DOHH2 (cell line): ENCODE measurements at regions not wholly inside any gene's neighbourhood (a gene's known extent, or its start where the extent isn't known, plus 50 kb on each side); places are given as distances from the start of the nearest gene placed in this dataset.

Experiments used
- H3F3A ChIP-seq: fragments of 200-600 bp; sonication (generic), shearing (Covaris generic); 2 replicates; pipeline ENCODE4 v1.6.0; 2016; ENCODE audit warnings: antibody characterized with exemption, mild to moderate bottlenecking; ENCODE audit not compliant: control insufficient read depth, insufficient read depth
- H3K27ac ChIP-seq: fragments of 200-600 bp; sonication (generic); 2 replicates; pipeline ENCODE4 v1.5.1; 2014; ENCODE audit warnings: low read depth, mild to moderate bottlenecking, low read length, moderate library complexity
- H3K27me3 ChIP-seq: fragments of 200-600 bp; sonication (generic); 2 replicates; pipeline ENCODE4 v1.6.1; 2014; ENCODE audit warnings: mild to moderate bottlenecking, low read length, mixed read lengths; ENCODE audit not compliant: control insufficient read depth
- H3K36me3 ChIP-seq: fragments of 200-600 bp; sonication (generic); 2 replicates; pipeline ENCODE4 v1.6.1; 2014; ENCODE audit warnings: mild to moderate bottlenecking, low read length, moderate library complexity, mixed read lengths; ENCODE audit not compliant: control insufficient read depth
- H3K4me1 ChIP-seq: fragments of 200-600 bp; sonication (generic); 2 replicates; pipeline ENCODE4 v1.6.1; 2014; ENCODE audit warnings: mild to moderate bottlenecking, low read length, mixed read lengths; ENCODE audit not compliant: control insufficient read depth
- H3K4me2 ChIP-seq: fragments of 200-600 bp; sonication (generic); 2 replicates; pipeline ENCODE4 v1.6.0; 2014; ENCODE audit warnings: mild to moderate bottlenecking, low read length, moderate library complexity
- H3K4me3 ChIP-seq: fragments of 200-600 bp; sonication (generic); 2 replicates; pipeline ENCODE4 v1.5.1; 2014; ENCODE audit warnings: mild to moderate bottlenecking, low read length, mixed read lengths
- H3K79me2 ChIP-seq: fragments of 200-600 bp; sonication (generic); 2 replicates; pipeline ENCODE4 v1.6.1; 2014; ENCODE audit warnings: mild to moderate bottlenecking, low read length, mixed read lengths; ENCODE audit not compliant: control insufficient read depth
- H3K9me2 ChIP-seq: fragments of 200-600 bp; sonication (generic); replicated peaks from 2 replicates; pipeline ENCODE4 v1.6.1; 2014; ENCODE audit warnings: mild to moderate bottlenecking, low read length, mixed read lengths; ENCODE audit not compliant: control insufficient read depth
- H3K9me3 ChIP-seq: fragments of 200-600 bp; sonication (generic); 2 replicates; pipeline ENCODE4 v1.6.1; 2014; ENCODE audit warnings: antibody characterized with exemption, low read length, mixed read lengths; ENCODE audit not compliant: control insufficient read depth, insufficient read depth
- H4K20me1 ChIP-seq: fragments of 200-600 bp; sonication (generic); 2 replicates; pipeline ENCODE4 v1.6.0; 2014; ENCODE audit warnings: low read depth, mild to moderate bottlenecking, antibody characterized with exemption, low read length, moderate library complexity; ENCODE audit not compliant: control insufficient read depth, insufficient read depth
- EZH2phosphoT487 ChIP-seq: fragments of 200-600 bp; sonication (generic); IDR thresholded peaks from 2 replicates; pipeline ENCODE4 v1.6.1; 2017; ENCODE audit warnings: borderline replicate concordance, mild to moderate bottlenecking, antibody characterized with exemption, low read length, moderate library complexity, mixed read lengths
- TF ChIP-seq, protein P1 (sequence below): fragments of 200-600 bp; sonication (generic); IDR thresholded peaks from one replicate; pipeline ENCODE4 v1.5.1; 2014; ENCODE audit warnings: antibody characterized with exemption, mild to moderate bottlenecking, low read depth, low read length; ENCODE audit not compliant: poor library complexity, severe bottlenecking

GRCh38 chr1:229059671-229060539 is 211.0 kb upstream of the RAB4A start:
- H3K27me3 ChIP-seq, result peaks cover 4% of the 10 kb centered on the region
- H3K4me3 ChIP-seq, result no peak overlapping the region
- TF ChIP-seq, protein P1, sequence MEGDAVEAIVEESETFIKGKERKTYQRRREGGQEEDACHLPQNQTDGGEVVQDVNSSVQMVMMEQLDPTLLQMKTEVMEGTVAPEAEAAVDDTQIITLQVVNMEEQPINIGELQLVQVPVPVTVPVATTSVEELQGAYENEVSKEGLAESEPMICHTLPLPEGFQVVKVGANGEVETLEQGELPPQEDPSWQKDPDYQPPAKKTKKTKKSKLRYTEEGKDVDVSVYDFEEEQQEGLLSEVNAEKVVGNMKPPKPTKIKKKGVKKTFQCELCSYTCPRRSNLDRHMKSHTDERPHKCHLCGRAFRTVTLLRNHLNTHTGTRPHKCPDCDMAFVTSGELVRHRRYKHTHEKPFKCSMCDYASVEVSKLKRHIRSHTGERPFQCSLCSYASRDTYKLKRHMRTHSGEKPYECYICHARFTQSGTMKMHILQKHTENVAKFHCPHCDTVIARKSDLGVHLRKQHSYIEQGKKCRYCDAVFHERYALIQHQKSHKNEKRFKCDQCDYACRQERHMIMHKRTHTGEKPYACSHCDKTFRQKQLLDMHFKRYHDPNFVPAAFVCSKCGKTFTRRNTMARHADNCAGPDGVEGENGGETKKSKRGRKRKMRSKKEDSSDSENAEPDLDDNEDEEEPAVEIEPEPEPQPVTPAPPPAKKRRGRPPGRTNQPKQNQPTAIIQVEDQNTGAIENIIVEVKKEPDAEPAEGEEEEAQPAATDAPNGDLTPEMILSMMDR, result no peak
- no peak for TF ChIP-seq EZH2phosphoT487
- no peaks in the 10 kb centered on the region for H3K36me3 ChIP-seq
- no peaks in the 10 kb centered on the region for H3F3A ChIP-seq
- H3K4me2 ChIP-seq, result no peak overlapping the region
- H3K9me3 ChIP-seq, result no peaks in the 10 kb centered on the region
- H3K4me1 ChIP-seq, result no peaks in the 10 kb centered on the region
- no peaks in the 10 kb centered on the region for H4K20me1 ChIP-seq
- no peak overlapping the region for H3K27ac ChIP-seq
- H3K9me2 ChIP-seq, result no peaks in the 10 kb centered on the region
- no peaks in the 10 kb centered on the region for H3K79me2 ChIP-seq

DNA sequence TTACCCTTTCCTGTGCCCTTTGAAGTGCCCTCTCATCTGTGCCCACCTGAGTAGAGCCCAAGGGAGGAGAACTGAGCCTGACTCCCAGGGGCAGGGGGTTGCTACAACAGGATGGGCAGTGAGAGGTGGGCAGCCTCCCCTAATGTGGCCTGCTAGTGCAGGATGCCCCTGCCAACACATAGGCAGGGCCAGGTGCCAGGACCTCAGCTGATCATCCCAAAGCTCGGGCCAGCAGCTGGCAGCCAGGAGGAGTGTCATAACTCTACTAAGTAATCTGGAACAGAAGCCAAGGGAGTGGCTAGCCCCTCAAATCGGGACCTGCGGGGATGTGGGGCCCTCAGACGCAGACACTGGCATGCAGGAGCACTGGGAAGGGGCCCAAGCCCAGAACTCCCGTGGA is 208.8 kb upstream of the RAB4A start:
- Histone ChIP-seq H4K20me1 (no peaks in the 10 kb centered on the region), H3K4me1 (no peaks in the 10 kb centered on the region), H3K4me2 (no peak overlapping the region), H3K36me3 (no peaks in the 10 kb centered on the region), H3K9me3 (no peaks in the 10 kb centered on the region), H3K4me3 (no peak overlapping the region), H3K9me2 (no peaks in the 10 kb centered on the region), H3F3A (no peaks in the 10 kb centered on the region), H3K27ac (no peak overlapping the region), H3K79me2 (no peaks in the 10 kb centered on the region), H3K27me3 (peaks cover 4% of the 10 kb centered on the region)
- TF ChIP-seq, protein P1, result no peak
- TF ChIP-seq EZH2phosphoT487, result no peak

GRCh38 chr1:229063154-229063773 is 207.6 kb upstream of the RAB4A start:
- Histone ChIP-seq H3K4me1 (no peaks in the 10 kb centered on the region), H3K27ac (no peak overlapping the region), H3K9me3 (no peaks in the 10 kb centered on the region), H4K20me1 (no peaks in the 10 kb centered on the region), H3K4me2 (no peak overlapping the region), H3F3A (no peaks in the 10 kb centered on the region), H3K27me3 (peaks cover 6% of the 10 kb centered on the region), H3K9me2 (no peaks in the 10 kb centered on the region), H3K4me3 (no peak overlapping the region), H3K36me3 (no peaks in the 10 kb centered on the region), H3K79me2 (no peaks in the 10 kb centered on the region)
- TF ChIP-seq, protein P1, result no peak
- TF ChIP-seq EZH2phosphoT487, result no peak
